Neuronal stem cell (in vitro differentiated cells): ENCODE measurements at regions not wholly inside any gene's neighbourhood (a gene's known extent, or its start where the extent isn't known, plus 50 kb on each side); places are given as distances from the start of the nearest gene placed in this dataset.

Experiments used
- DNase-seq: peaks from one replicate; pipeline ENCODE4 v3.0.0-alpha.2; 2013; ENCODE audit warnings: low spot score
- H2AFZ ChIP-seq: one replicate; pipeline ENCODE4 v1.6.1; 2013; ENCODE audit warnings: mild to moderate bottlenecking, low read length, inconsistent platforms
- H2AK5ac ChIP-seq: 2 replicates; pipeline ENCODE4 v1.6.1; 2013; ENCODE audit warnings: low read depth, mild to moderate bottlenecking, inconsistent platforms, low read length, moderate library complexity, mixed read lengths
- H2BK120ac ChIP-seq: 2 replicates; pipeline ENCODE4 v1.6.1; 2013; ENCODE audit warnings: low read depth, mild to moderate bottlenecking, inconsistent platforms, low read length, moderate library complexity, mixed read lengths
- H2BK12ac ChIP-seq: one replicate; pipeline ENCODE4 v1.6.1; 2013; ENCODE audit warnings: low read length, inconsistent platforms
- H2BK15ac ChIP-seq: 2 replicates; pipeline ENCODE4 v1.6.1; 2013; ENCODE audit warnings: mild to moderate bottlenecking, low read length, inconsistent platforms, mixed read lengths
- H2BK5ac ChIP-seq: one replicate; pipeline ENCODE4 v1.6.1; 2013; ENCODE audit warnings: inconsistent platforms, mild to moderate bottlenecking, low read length, moderate library complexity
- H3K14ac ChIP-seq: one replicate; pipeline ENCODE4 v1.6.1; 2013; ENCODE audit warnings: low read length, inconsistent platforms
- H3K18ac ChIP-seq: 2 replicates; pipeline ENCODE4 v1.6.1; 2013; ENCODE audit warnings: low read length, inconsistent platforms
- H3K23ac ChIP-seq: 2 replicates; pipeline ENCODE4 v1.6.1; 2013; ENCODE audit warnings: low read depth, mild to moderate bottlenecking, mixed read lengths, low read length, inconsistent platforms; ENCODE audit not compliant: poor library complexity
- H3K27ac ChIP-seq: replicated peaks from 3 replicates; pipeline ENCODE4 v1.5.1; 2013; ENCODE audit warnings: low read length, inconsistent platforms
- H3K27me3 ChIP-seq, 3 experiments: 2 replicates each; pipeline ENCODE4 v1.6.1; 2013; ENCODE audit warnings: low read length in 3 of 3, mild to moderate bottlenecking in 2 of 3, inconsistent platforms in 1 of 3, low read depth in 1 of 3, mixed read lengths in 1 of 3, moderate library complexity in 1 of 3; ENCODE audit not compliant: control insufficient read depth in 3 of 3, insufficient read depth in 3 of 3
- H3K36me3 ChIP-seq, 2 donors: replicated peaks in 1 of 2; 2 replicates each; pipeline ENCODE4 v1.6.1; 2013; ENCODE audit warnings: low read length in 2 of 2; ENCODE audit not compliant: control insufficient read depth in 2 of 2, insufficient read depth in 2 of 2
- H3K4ac ChIP-seq: 2 replicates; pipeline ENCODE4 v1.6.1; 2013; ENCODE audit warnings: inconsistent platforms, mild to moderate bottlenecking, low read length, moderate library complexity
- H3K4me1 ChIP-seq, 2 donors: 1 replicate in 1 of 2; 2 replicates in 1 of 2; pipeline ENCODE4 v1.6.1; 2013; ENCODE audit warnings: low read length in 2 of 2, low read depth in 1 of 2; ENCODE audit not compliant: control insufficient read depth in 2 of 2, insufficient read depth in 1 of 2
- H3K4me2 ChIP-seq: one replicate; pipeline ENCODE4 v1.6.1; 2013; ENCODE audit warnings: mild to moderate bottlenecking, low read length, inconsistent platforms; ENCODE audit not compliant: insufficient read depth, poor library complexity, severe bottlenecking
- H3K4me3 ChIP-seq, 2 donors: 2 replicates each; pipeline ENCODE4 v1.5.1; 2013; ENCODE audit warnings: low read length in 2 of 2, mild to moderate bottlenecking in 2 of 2, inconsistent platforms in 1 of 2, moderate library complexity in 1 of 2
- H3K79me1 ChIP-seq: one replicate; pipeline ENCODE4 v1.6.1; 2013; ENCODE audit warnings: low read depth, mild to moderate bottlenecking, inconsistent platforms, low read length, moderate library complexity
- H3K9ac ChIP-seq: one replicate; pipeline ENCODE4 v1.6.1; 2013; ENCODE audit warnings: mild to moderate bottlenecking, low read depth, low read length, inconsistent platforms; ENCODE audit not compliant: poor library complexity
- H3K9me3 ChIP-seq, 2 donors: replicated peaks in 1 of 2; 2 replicates each; pipeline versions ENCODE3 to v1.6.1; 2013; ENCODE audit warnings: low read length in 2 of 2, mild to moderate bottlenecking in 2 of 2, inconsistent platforms in 1 of 2, low read depth in 1 of 2, mixed read lengths in 1 of 2, moderate library complexity in 1 of 2; ENCODE audit not compliant: control insufficient read depth in 2 of 2, insufficient read depth in 1 of 2
- H4K8ac ChIP-seq: one replicate; pipeline ENCODE4 v1.6.1; 2013; ENCODE audit warnings: low read depth, mild to moderate bottlenecking, inconsistent platforms, low read length, moderate library complexity
- H4K91ac ChIP-seq: one replicate; pipeline ENCODE4 v1.6.1; 2013; ENCODE audit warnings: low read length, low read depth, mild to moderate bottlenecking, inconsistent platforms; ENCODE audit not compliant: poor library complexity
- WGBS, 2 donors: extraction: QIAGEN DNeasy Blood & Tissue Kit; methylation state at CpG; one replicate each; pipeline ENCODE4 v1.1.7; 2013; ENCODE audit warnings: missing lambda C conversion rate in 2 of 2, mixed read lengths in 1 of 2; ENCODE audit not compliant: insufficient read length in 2 of 2, insufficient replicate concordance in 1 of 2; ENCODE audit errors: extremely low coverage in 2 of 2; 5-methylcytosine and 5-hydroxymethylcytosine counted together

GRCh38 chr5:159440968-159441367 lies 110.7 kb upstream of the IL12B start:
- Histone ChIP-seq H3K18ac (no peak overlapping the region), H3K14ac (no peak overlapping the region), H3K4me3 (no peak overlapping the region), H3K79me1 (no peaks in the 10 kb centered on the region), H2BK5ac (no peak overlapping the region), H2BK15ac (no peak overlapping the region), H2AK5ac (no peak overlapping the region), H2AFZ (no peak overlapping the region), H2BK12ac (no peak overlapping the region), H2BK120ac (no peak overlapping the region), H3K4me1 (peaks cover 0 to 4% of the 10 kb centered on the region in 2 donors), H3K9me3 (no peaks in the 10 kb centered on the region), H4K8ac (no peak overlapping the region), H4K91ac (no peak overlapping the region), H3K27ac (no peak overlapping the region), H3K23ac (no peak overlapping the region), H3K36me3 (no peaks in the 10 kb centered on the region), H3K4ac (no peak overlapping the region), H3K4me2 (no peak overlapping the region), H3K27me3 (no peaks in the 10 kb centered on the region), H3K9ac (no peak overlapping the region)
- WGBS, 2 donors, result no CpG with 5 or more reads among the region's 4 CpGs
- DNase-seq, result no peak

GRCh38 chr5:159441441-159441840 lies 111.2 kb upstream of the IL12B start:
- no peak overlapping the region for H4K91ac ChIP-seq
- H2AFZ ChIP-seq, result no peak overlapping the region
- H3K9ac ChIP-seq, result no peak overlapping the region
- H3K79me1 ChIP-seq, result no peaks in the 10 kb centered on the region
- peaks cover 0 to 4% of the 10 kb centered on the region in 2 donors for H3K4me1 ChIP-seq
- no peaks in the 10 kb centered on the region for H3K27me3 ChIP-seq
- H3K4me2 ChIP-seq, result no peak overlapping the region
- H2BK120ac ChIP-seq, result no peak overlapping the region
- no peak overlapping the region for H3K4ac ChIP-seq
- no peak overlapping the region for H2BK5ac ChIP-seq
- no CpG with 5 or more reads among the region's 3 CpGs for WGBS, 2 donors
- no peak overlapping the region for H2AK5ac ChIP-seq
- no peaks in the 10 kb centered on the region for H3K9me3 ChIP-seq
- no peak overlapping the region for H2BK12ac ChIP-seq
- no peak overlapping the region for H4K8ac ChIP-seq
- H3K18ac ChIP-seq, result peak overlapping the region; percentile 53
- H2BK15ac ChIP-seq, result no peak overlapping the region
- DNase-seq, result no peak
- no peaks in the 10 kb centered on the region for H3K36me3 ChIP-seq
- peak overlapping the region in 1 of 2 donors; percentile 49 for H3K4me3 ChIP-seq
- H3K14ac ChIP-seq, result no peak overlapping the region
- peak overlapping the region; percentile 6 for H3K23ac ChIP-seq
- H3K27ac ChIP-seq, result no peak overlapping the region

- H3K4ac ChIP-seq, result no peak overlapping the region
- no peak overlapping the region for H3K4me2 ChIP-seq
- no peak overlapping the region for H4K8ac ChIP-seq
- H2BK5ac ChIP-seq, result no peak overlapping the region
- H3K18ac ChIP-seq, result no peak overlapping the region
- no peaks in the 10 kb centered on the region for H3K79me1 ChIP-seq
- H3K9me3 ChIP-seq, result no peaks in the 10 kb centered on the region
- H2AK5ac ChIP-seq, result no peak overlapping the region
- H3K36me3 ChIP-seq, result no peaks in the 10 kb centered on the region
- WGBS, 2 donors, result no CpG with 5 or more reads among the region's 12 CpGs
- H3K14ac ChIP-seq, result no peak overlapping the region
- H3K9ac ChIP-seq, result no peak overlapping the region
- H4K91ac ChIP-seq, result no peak overlapping the region
- H2BK15ac ChIP-seq, result no peak overlapping the region
- no peak overlapping the region for H3K4me3 ChIP-seq
- H2BK120ac ChIP-seq, result no peak overlapping the region
- peaks cover 0 to 4% of the 10 kb centered on the region in 2 donors for H3K4me1 ChIP-seq
- no peak for DNase-seq
- peak overlapping the region; percentile 25 for H2AFZ ChIP-seq
- no peak overlapping the region for H3K27ac ChIP-seq
- no peak overlapping the region for H3K23ac ChIP-seq
- no peak overlapping the region for H2BK12ac ChIP-seq
- no peaks in the 10 kb centered on the region for H3K27me3 ChIP-seq
Observed at GRCh38 chr5:159442206-159442850, 112.0 kb upstream of the IL12B start.

GRCh38 chr5:159444441-159445082 lies 114.3 kb upstream of the IL12B start:
- Histone ChIP-seq H2BK120ac (no peak overlapping the region), H2BK5ac (no peak overlapping the region), H3K4ac (no peak overlapping the region), H3K27ac (no peak overlapping the region), H3K27me3 (no peaks in the 10 kb centered on the region), H3K79me1 (no peaks in the 10 kb centered on the region), H3K9me3 (no peaks in the 10 kb centered on the region), H2BK12ac (no peak overlapping the region), H2AK5ac (no peak overlapping the region), H3K36me3 (no peaks in the 10 kb centered on the region), H3K9ac (no peak overlapping the region), H4K91ac (no peak overlapping the region), H2AFZ (no peak overlapping the region), H3K14ac (no peak overlapping the region), H3K4me2 (no peak overlapping the region), H4K8ac (no peak overlapping the region), H3K4me3 (no peak overlapping the region), H3K18ac (no peak overlapping the region), H3K23ac (no peak overlapping the region), H3K4me1 (peaks cover 0 to 4% of the 10 kb centered on the region in 2 donors), H2BK15ac (no peak overlapping the region)
- WGBS, 2 donors, result no CpG with 5 or more reads among the region's 6 CpGs
- DNase-seq, result peak; percentile 39
